Keratinocyte (primary cell): ENCODE measurements at regions not wholly inside any gene's neighbourhood (a gene's known extent, or its start where the extent isn't known, plus 50 kb on each side); places are given as distances from the start of the nearest gene placed in this dataset.

Experiments
- DNase-seq: peaks from one replicate; pipeline ENCODE4 v3.0.0-alpha.2; 2011; ENCODE audit warnings: low read depth, missing footprints, low spot score
- FAIRE-seq: peaks from 2 replicates; lab custom pipeline; 2011; peaks lifted over from hg19 to GRCh38; lab: Jason Lieb, UNC
- H2AFZ ChIP-seq: 2 replicates; pipeline ENCODE4 v1.6.0; 2012; ENCODE audit warnings: low read length, control low read depth, inconsistent platforms; ENCODE audit not compliant: control insufficient read depth
- H3K27ac ChIP-seq: 2 replicates; pipeline ENCODE4 v1.5.1; 2011; ENCODE audit warnings: low read length; ENCODE audit not compliant: control insufficient read depth, insufficient read depth
- H3K27me3 ChIP-seq: 3 replicates; pipeline ENCODE4 v1.6.0; 2011; ENCODE audit warnings: low read length; ENCODE audit not compliant: control insufficient read depth, insufficient read depth; ENCODE audit errors: extremely low read depth
- H3K36me3 ChIP-seq, 2 experiments: 2 replicates in 1 of 2; 3 replicates in 1 of 2; pipeline ENCODE4 v1.5.1; 2011; ENCODE audit warnings: low read length in 2 of 2, mild to moderate bottlenecking in 1 of 2; ENCODE audit not compliant: control insufficient read depth in 2 of 2, insufficient read depth in 2 of 2; ENCODE audit errors: extremely low read depth in 1 of 2
- H3K4me1 ChIP-seq: 3 replicates; pipeline ENCODE4 v1.5.1; 2011; ENCODE audit warnings: low read length; ENCODE audit not compliant: control insufficient read depth, insufficient read depth; ENCODE audit errors: extremely low read depth
- H3K4me2 ChIP-seq: 3 replicates; pipeline ENCODE4 v1.6.0; 2011; ENCODE audit warnings: low read depth, low read length; ENCODE audit not compliant: control insufficient read depth, insufficient read depth; ENCODE audit errors: extremely low read depth
- H3K4me3 ChIP-seq, 3 experiments: fragments of 200-600 bp in 1 of 3; sonication (generic) in 1 of 3; 2 replicates in 2 of 3; 3 replicates in 1 of 3; pipeline ENCODE4 v1.5.1; 2011 to 2016; ENCODE audit warnings: low read length in 3 of 3, mild to moderate bottlenecking in 3 of 3, control low read depth in 2 of 3, inconsistent platforms in 1 of 3, low read depth in 1 of 3, mixed read lengths in 1 of 3, mixed run types in 1 of 3, moderate library complexity in 1 of 3; ENCODE audit not compliant: control insufficient read depth in 2 of 3, insufficient read depth in 2 of 3; ENCODE audit errors: extremely low read depth in 1 of 3
- H3K79me2 ChIP-seq: 2 replicates; pipeline ENCODE4 v1.6.0; 2012; ENCODE audit warnings: low read length; ENCODE audit not compliant: control insufficient read depth, insufficient read depth
- H3K9ac ChIP-seq: 3 replicates; pipeline ENCODE4 v1.6.0; 2011; ENCODE audit warnings: low read length; ENCODE audit not compliant: control insufficient read depth, insufficient read depth; ENCODE audit errors: extremely low read depth
- H3K9me1 ChIP-seq: 3 replicates; pipeline ENCODE4 v1.6.0; 2011; ENCODE audit warnings: low read length; ENCODE audit not compliant: control insufficient read depth, insufficient read depth; ENCODE audit errors: extremely low read depth
- H3K9me3 ChIP-seq: 2 replicates; pipeline ENCODE4 v1.5.1; 2012; ENCODE audit warnings: low read depth, low read length; ENCODE audit not compliant: control insufficient read depth
- H4K20me1 ChIP-seq: 3 replicates; pipeline ENCODE4 v1.6.0; 2011; ENCODE audit warnings: low read length; ENCODE audit not compliant: control insufficient read depth, insufficient read depth; ENCODE audit errors: extremely low read depth
- CTCF ChIP-seq, 3 experiments: IDR thresholded peaks in 1 of 3; conservative IDR thresholded peaks in 1 of 3; optimal IDR thresholded peaks in 1 of 3; 2 replicates in 2 of 3; 3 replicates in 1 of 3; pipeline versions ENCODE3 to v1.5.1; 2011; ENCODE audit warnings: low read length in 3 of 3, mild to moderate bottlenecking in 3 of 3, moderate library complexity in 2 of 3, control low read depth in 1 of 3, inconsistent platforms in 1 of 3; ENCODE audit not compliant: insufficient read depth in 2 of 3; ENCODE audit errors: extremely low read depth in 1 of 3
- EZH2 ChIP-seq: IDR thresholded peaks from one replicate; pipeline ENCODE4 v1.6.1; 2012; ENCODE audit warnings: inconsistent platforms, mild to moderate bottlenecking, low read length, moderate library complexity
- dilution Hi-C: fragments of 300-500 bp; cut with MboI; formaldehyde crosslinking; loops from one replicate; pipeline ENCODE4 v1.7.0; 2020; ENCODE audit warnings: low sequenced_read_pairs; ENCODE audit not compliant: extremely low pct_ligation_motif_present

GRCh38 chr6:8958894-8959511 lies 523.7 kb upstream of the SLC35B3 start:
- no peak overlapping the region for H3K27ac ChIP-seq
- no peak overlapping the region for H2AFZ ChIP-seq
- no peaks in the 10 kb centered on the region for H3K36me3 ChIP-seq
- no peaks in the 10 kb centered on the region for H3K79me2 ChIP-seq
- no peak overlapping the region for H3K4me2 ChIP-seq
- TF ChIP-seq CTCF (optimal IDR thresholded peaks at IDR 0.05 in 1 of 3, IDR thresholded peaks at IDR 0.05 in 1 of 3, conservative IDR thresholded peaks at IDR 0.05 in 1 of 3; ENCODE audit: extremely low read depth in 1 of 3, insufficient read depth in 2 of 3, low read length in 3 of 3) (no peak), EZH2 (no peak)
- FAIRE-seq (no peak), DNase-seq (no peak)
- H3K9me1 ChIP-seq: no peaks in the 10 kb centered on the region
- dilution Hi-C loops: no loop called here
- no peaks in the 10 kb centered on the region for H3K4me1 ChIP-seq
- H3K4me3 ChIP-seq: no peak overlapping the region
- no peaks in the 10 kb centered on the region for H4K20me1 ChIP-seq
- H3K9ac ChIP-seq: no peak overlapping the region
- no peaks in the 10 kb centered on the region for H3K27me3 ChIP-seq
- no peaks in the 10 kb centered on the region for H3K9me3 ChIP-seq

- no peak overlapping the region for H2AFZ ChIP-seq
- H3K9me1 ChIP-seq: no peaks in the 10 kb centered on the region
- H4K20me1 ChIP-seq: no peaks in the 10 kb centered on the region
- H3K4me3 ChIP-seq: no peak overlapping the region
- H3K4me2 ChIP-seq: no peak overlapping the region
- no peaks in the 10 kb centered on the region for H3K79me2 ChIP-seq
- H3K27ac ChIP-seq: no peak overlapping the region
- no peaks in the 10 kb centered on the region for H3K36me3 ChIP-seq
- no peak for DNase-seq
- FAIRE-seq: no peak
- no peaks in the 10 kb centered on the region for H3K9me3 ChIP-seq
- no peaks in the 10 kb centered on the region for H3K4me1 ChIP-seq
- dilution Hi-C loops: no loop called here
- no peak for TF ChIP-seq CTCF (optimal IDR thresholded peaks at IDR 0.05 in 1 of 3, IDR thresholded peaks at IDR 0.05 in 1 of 3, conservative IDR thresholded peaks at IDR 0.05 in 1 of 3; ENCODE audit: extremely low read depth in 1 of 3, insufficient read depth in 2 of 3, low read length in 3 of 3)
- TF ChIP-seq EZH2: no peak
- H3K9ac ChIP-seq: no peak overlapping the region
- H3K27me3 ChIP-seq: no peaks in the 10 kb centered on the region
Observed at GRCh38 chr6:8953310-8953709, 518.0 kb upstream of the SLC35B3 start.
